A673 (cell line): ENCODE measurements at regions not wholly inside any gene's neighbourhood (a gene's known extent, or its start where the extent isn't known, plus 50 kb on each side); places are given as distances from the start of the nearest gene placed in this dataset.

Source experiments
- CTCF ChIP-seq: fragments of 300-800, 200-600 bp; sonication (generic); conservative IDR thresholded peaks from 2 replicates; pipeline ENCODE4 v1.5.1; 2017; ENCODE audit warnings: low read depth, mild to moderate bottlenecking, antibody characterized with exemption, low read length, moderate library complexity, mixed read lengths
- EZH2 ChIP-seq: fragments of 200-600 bp; sonication (generic); IDR thresholded peaks from 2 replicates; pipeline ENCODE4 v1.6.1; 2017; ENCODE audit warnings: borderline replicate concordance, low read depth, mild to moderate bottlenecking, mixed read lengths, antibody characterized with exemption, low read length; ENCODE audit not compliant: poor library complexity, severe bottlenecking

DNA sequence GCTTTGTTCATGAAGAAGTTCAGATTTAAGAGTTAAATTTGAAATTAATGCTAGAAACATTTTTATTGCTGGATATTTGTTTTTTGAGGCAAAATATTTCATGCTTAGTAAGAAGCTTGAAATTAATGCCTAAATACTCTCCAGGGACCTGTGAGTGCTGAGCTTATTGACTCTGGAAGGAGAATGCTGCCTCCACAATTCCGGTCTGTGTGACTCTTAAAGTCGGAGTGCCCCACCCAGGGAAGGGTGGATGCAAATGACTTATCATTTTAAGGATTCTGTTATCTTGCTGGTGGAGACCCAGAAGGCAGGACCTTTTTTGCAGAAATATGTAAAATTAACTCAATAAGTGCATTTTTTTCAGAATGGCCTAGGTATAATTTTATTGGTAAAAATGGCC lies 143.8 kb upstream of the RXFP2 start:
- no peak for TF ChIP-seq CTCF
- no peak for TF ChIP-seq EZH2
